ENCODE measurements at regions not wholly inside any gene's neighbourhood (a gene's known extent, or its start where the extent isn't known, plus 50 kb on each side); places are given as distances from the start of the nearest gene placed in this dataset.
"Not testable (repeated sequence)": the region's sequence is repeated elsewhere in the genome, so short reads cannot be mapped to it uniquely, and the experiment has no call there.

GRCh38 chr4:26017961-26018700 lies 104.1 kb downstream of the SMIM20 start:
- not testable (repeated sequence) for H3K27me3 ChIP-seq (replicated peaks; ENCODE audit: control insufficient read depth, insufficient read depth, low read length, poor library complexity, severe bottlenecking); H3K36me3 ChIP-seq (ENCODE audit: control insufficient read depth, insufficient read depth, low read length); H3K9me3 ChIP-seq (ENCODE audit: control insufficient read depth, low read length); H3K4me3 ChIP-seq (ENCODE audit: insufficient read depth, low read depth, low read length, poor library complexity, severe bottlenecking); DNase-seq; H3K4me1 ChIP-seq (ENCODE audit: control insufficient read depth, insufficient read depth, low read length, poor library complexity, severe bottlenecking); H3K27ac ChIP-seq (ENCODE audit: insufficient read depth, low read length, poor library complexity, severe bottlenecking)

- no peak for DNase-seq
- Histone ChIP-seq H3K4me3 (ENCODE audit: insufficient read depth, low read depth, low read length, poor library complexity, severe bottlenecking) (peak overlapping the region; percentile 24), H3K27ac (ENCODE audit: insufficient read depth, low read length, poor library complexity, severe bottlenecking) (no peak overlapping the region), H3K27me3 (replicated peaks; ENCODE audit: control insufficient read depth, insufficient read depth, low read length, poor library complexity, severe bottlenecking) (no peaks in the 10 kb centered on the region), H3K9me3 (ENCODE audit: control insufficient read depth, low read length) (no peaks in the 10 kb centered on the region), H3K36me3 (ENCODE audit: control insufficient read depth, insufficient read depth, low read length) (no peaks in the 10 kb centered on the region), H3K4me1 (ENCODE audit: control insufficient read depth, insufficient read depth, low read length, poor library complexity, severe bottlenecking) (no peaks in the 10 kb centered on the region)
Measured at GRCh38 chr4:26020083-26020668, 106.2 kb downstream of the SMIM20 start.

GRCh38 chr4:26020881-26021280 lies 106.9 kb downstream of the SMIM20 start:
- Histone ChIP-seq H3K36me3 (ENCODE audit: control insufficient read depth, insufficient read depth, low read length) (no peaks in the 10 kb centered on the region), H3K27me3 (replicated peaks; ENCODE audit: control insufficient read depth, insufficient read depth, low read length, poor library complexity, severe bottlenecking) (no peaks in the 10 kb centered on the region), H3K9me3 (ENCODE audit: control insufficient read depth, low read length) (no peaks in the 10 kb centered on the region), H3K27ac (ENCODE audit: insufficient read depth, low read length, poor library complexity, severe bottlenecking) (no peak overlapping the region), H3K4me1 (ENCODE audit: control insufficient read depth, insufficient read depth, low read length, poor library complexity, severe bottlenecking) (no peaks in the 10 kb centered on the region), H3K4me3 (ENCODE audit: insufficient read depth, low read depth, low read length, poor library complexity, severe bottlenecking) (no peak overlapping the region)
- no peak for DNase-seq

- H3K9me3 ChIP-seq (ENCODE audit: control insufficient read depth, low read length) = no peaks in the 10 kb centered on the region
- no peaks in the 10 kb centered on the region for H3K27me3 ChIP-seq (replicated peaks; ENCODE audit: control insufficient read depth, insufficient read depth, low read length, poor library complexity, severe bottlenecking)
- no peak for DNase-seq
- no peak overlapping the region for H3K4me3 ChIP-seq (ENCODE audit: insufficient read depth, low read depth, low read length, poor library complexity, severe bottlenecking)
- H3K4me1 ChIP-seq (ENCODE audit: control insufficient read depth, insufficient read depth, low read length, poor library complexity, severe bottlenecking) = no peaks in the 10 kb centered on the region
- no peak overlapping the region for H3K27ac ChIP-seq (ENCODE audit: insufficient read depth, low read length, poor library complexity, severe bottlenecking)
- H3K36me3 ChIP-seq (ENCODE audit: control insufficient read depth, insufficient read depth, low read length) = no peaks in the 10 kb centered on the region
Measured at GRCh38 chr4:26021417-26022345, 107.7 kb downstream of the SMIM20 start.

GRCh38 chr4:26022346-26023202 lies 108.6 kb downstream of the SMIM20 start:
- Histone ChIP-seq H3K9me3 (ENCODE audit: control insufficient read depth, low read length) (no peaks in the 10 kb centered on the region), H3K4me1 (ENCODE audit: control insufficient read depth, insufficient read depth, low read length, poor library complexity, severe bottlenecking) (no peaks in the 10 kb centered on the region), H3K27me3 (replicated peaks; ENCODE audit: control insufficient read depth, insufficient read depth, low read length, poor library complexity, severe bottlenecking) (no peaks in the 10 kb centered on the region), H3K36me3 (ENCODE audit: control insufficient read depth, insufficient read depth, low read length) (no peaks in the 10 kb centered on the region), H3K4me3 (ENCODE audit: insufficient read depth, low read depth, low read length, poor library complexity, severe bottlenecking) (no peak overlapping the region), H3K27ac (ENCODE audit: insufficient read depth, low read length, poor library complexity, severe bottlenecking) (no peak overlapping the region)
- DNase-seq = no peak

- no peaks in the 10 kb centered on the region for H3K9me3 ChIP-seq (ENCODE audit: control insufficient read depth, low read length)
- no peaks in the 10 kb centered on the region for H3K27me3 ChIP-seq (replicated peaks; ENCODE audit: control insufficient read depth, insufficient read depth, low read length, poor library complexity, severe bottlenecking)
- H3K27ac ChIP-seq (ENCODE audit: insufficient read depth, low read length, poor library complexity, severe bottlenecking) = no peak overlapping the region
- no peak overlapping the region for H3K4me3 ChIP-seq (ENCODE audit: insufficient read depth, low read depth, low read length, poor library complexity, severe bottlenecking)
- no peak for DNase-seq
- H3K4me1 ChIP-seq (ENCODE audit: control insufficient read depth, insufficient read depth, low read length, poor library complexity, severe bottlenecking) = no peaks in the 10 kb centered on the region
- H3K36me3 ChIP-seq (ENCODE audit: control insufficient read depth, insufficient read depth, low read length) = no peaks in the 10 kb centered on the region
Measured at GRCh38 chr4:26023203-26023972, 109.4 kb downstream of the SMIM20 start.

GRCh38 chr4:26024079-26024478 lies 110.1 kb downstream of the SMIM20 start:
- no peak overlapping the region for H3K27ac ChIP-seq (ENCODE audit: insufficient read depth, low read length, poor library complexity, severe bottlenecking)
- no peaks in the 10 kb centered on the region for H3K27me3 ChIP-seq (replicated peaks; ENCODE audit: control insufficient read depth, insufficient read depth, low read length, poor library complexity, severe bottlenecking)
- no peaks in the 10 kb centered on the region for H3K36me3 ChIP-seq (ENCODE audit: control insufficient read depth, insufficient read depth, low read length)
- H3K9me3 ChIP-seq (ENCODE audit: control insufficient read depth, low read length) = no peaks in the 10 kb centered on the region
- peaks cover 3% of the 10 kb centered on the region for H3K4me1 ChIP-seq (ENCODE audit: control insufficient read depth, insufficient read depth, low read length, poor library complexity, severe bottlenecking)
- no peak for DNase-seq
- no peak overlapping the region for H3K4me3 ChIP-seq (ENCODE audit: insufficient read depth, low read depth, low read length, poor library complexity, severe bottlenecking)

- Histone ChIP-seq H3K9me3 (ENCODE audit: control insufficient read depth, low read length) (no peaks in the 10 kb centered on the region), H3K36me3 (ENCODE audit: control insufficient read depth, insufficient read depth, low read length) (no peaks in the 10 kb centered on the region), H3K4me1 (ENCODE audit: control insufficient read depth, insufficient read depth, low read length, poor library complexity, severe bottlenecking) (peaks cover 3% of the 10 kb centered on the region), H3K27me3 (replicated peaks; ENCODE audit: control insufficient read depth, insufficient read depth, low read length, poor library complexity, severe bottlenecking) (no peaks in the 10 kb centered on the region), H3K4me3 (ENCODE audit: insufficient read depth, low read depth, low read length, poor library complexity, severe bottlenecking) (no peak overlapping the region), H3K27ac (ENCODE audit: insufficient read depth, low read length, poor library complexity, severe bottlenecking) (no peak overlapping the region)
- no peak for DNase-seq
Measured at GRCh38 chr4:26028133-26028792, 114.2 kb downstream of the SMIM20 start.

Measured in effector memory CD4-positive, alpha-beta T cell (primary cell).